Ishikawa (cell line): ENCODE measurements at regions not wholly inside any gene's neighbourhood (a gene's known extent, or its start where the extent isn't known, plus 50 kb on each side); places are given as distances from the start of the nearest gene placed in this dataset.

ENCODE experiments used
- CEBPB ChIP-seq: IDR thresholded peaks from 2 replicates; pipeline ENCODE4 v1.6.1; 2012
- CREB1 ChIP-seq: IDR thresholded peaks from 2 replicates; pipeline ENCODE4 v1.6.1; 2012; ENCODE audit warnings: low read depth
- EGR1 ChIP-seq: IDR thresholded peaks from 2 replicates; pipeline ENCODE4 v1.6.1; 2012
- EP300 ChIP-seq: IDR thresholded peaks from 2 replicates; pipeline ENCODE4 v1.6.1; 2012; ENCODE audit warnings: borderline replicate concordance
- NFIC ChIP-seq: IDR thresholded peaks from 2 replicates; pipeline ENCODE4 v1.6.1; 2012
- RAD21 ChIP-seq: IDR thresholded peaks from 2 replicates; pipeline ENCODE4 v1.6.1; 2012; ENCODE audit warnings: low read depth
- TAF1 ChIP-seq: IDR thresholded peaks from 2 replicates; pipeline ENCODE4 v1.6.1; 2012; ENCODE audit warnings: low read depth, mild to moderate bottlenecking
- TCF12 ChIP-seq: IDR thresholded peaks from 2 replicates; pipeline ENCODE4 v1.6.1; 2012; ENCODE audit warnings: low read depth
- YY1 ChIP-seq: IDR thresholded peaks from 2 replicates; pipeline ENCODE4 v1.6.1; 2012; ENCODE audit warnings: low read depth
- TF ChIP-seq, protein P1 (sequence below): IDR thresholded peaks from 2 replicates; pipeline ENCODE4 v1.6.1; 2012
- TF ChIP-seq, protein P2 (sequence below): IDR thresholded peaks from 2 replicates; pipeline ENCODE4 v1.6.1; 2012

DNA sequence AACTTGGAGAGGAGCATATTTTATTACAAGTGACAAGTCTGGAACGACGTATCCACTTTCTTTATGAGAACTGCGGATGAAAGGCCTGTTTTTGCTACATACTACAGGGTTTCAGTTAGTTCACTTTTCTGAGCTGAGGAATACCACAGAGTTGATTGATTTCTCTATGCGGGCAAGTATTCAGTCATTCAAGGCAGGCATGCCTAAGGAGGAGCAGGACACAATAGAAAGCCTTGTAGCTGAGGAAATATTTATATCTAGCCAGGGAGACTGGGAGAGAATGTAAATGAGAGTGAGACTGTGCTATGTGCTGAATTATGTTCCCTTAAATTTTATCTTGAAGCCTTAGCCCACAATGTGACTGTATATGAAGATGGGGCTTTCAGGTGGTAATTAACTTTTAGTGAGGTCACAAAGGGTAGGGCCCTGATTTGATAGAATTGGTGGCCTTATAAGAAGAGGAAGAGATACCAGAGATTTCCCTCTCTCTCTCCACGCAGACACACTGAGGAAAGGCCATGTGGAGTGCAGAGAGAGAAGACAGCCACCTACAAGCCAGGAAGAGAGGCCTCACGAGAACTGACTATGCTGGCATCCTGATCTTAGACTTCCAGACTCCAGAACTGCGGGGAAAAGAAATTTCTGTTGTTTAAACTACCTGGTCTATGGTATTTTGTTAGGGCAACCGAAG lies 459.0 kb upstream of the ATP2B1 start:
- TF ChIP-seq RAD21 (no peak), NFIC (no peak), TAF1 (no peak), CEBPB (no peak), EP300 (no peak), TCF12 (no peak), CREB1 (no peak), EGR1 (no peak), YY1 (no peak)
- TF ChIP-seq, protein P1, sequence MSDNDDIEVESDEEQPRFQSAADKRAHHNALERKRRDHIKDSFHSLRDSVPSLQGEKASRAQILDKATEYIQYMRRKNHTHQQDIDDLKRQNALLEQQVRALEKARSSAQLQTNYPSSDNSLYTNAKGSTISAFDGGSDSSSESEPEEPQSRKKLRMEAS: no peak
- TF ChIP-seq, protein P2, sequence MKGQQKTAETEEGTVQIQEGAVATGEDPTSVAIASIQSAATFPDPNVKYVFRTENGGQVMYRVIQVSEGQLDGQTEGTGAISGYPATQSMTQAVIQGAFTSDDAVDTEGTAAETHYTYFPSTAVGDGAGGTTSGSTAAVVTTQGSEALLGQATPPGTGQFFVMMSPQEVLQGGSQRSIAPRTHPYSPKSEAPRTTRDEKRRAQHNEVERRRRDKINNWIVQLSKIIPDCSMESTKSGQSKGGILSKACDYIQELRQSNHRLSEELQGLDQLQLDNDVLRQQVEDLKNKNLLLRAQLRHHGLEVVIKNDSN: no peak
